Neural progenitor cell (in vitro differentiated cells): ENCODE measurements at regions not wholly inside any gene's neighbourhood (a gene's known extent, or its start where the extent isn't known, plus 50 kb on each side); places are given as distances from the start of the nearest gene placed in this dataset.

Experiments
- CTCF ChIP-seq: fragments of 200-600 bp; sonication (generic); IDR thresholded peaks from 2 replicates; pipeline ENCODE4 v1.5.1; 2017; ENCODE audit warnings: antibody characterized with exemption, mild to moderate bottlenecking
- EZH2 ChIP-seq: fragments of 200-600 bp; sonication (generic); IDR thresholded peaks from 2 replicates; pipeline ENCODE4 v1.6.1; 2017; ENCODE audit warnings: antibody characterized with exemption, mild to moderate bottlenecking, moderate library complexity
- EZH2phosphoT487 ChIP-seq: fragments of 200-600 bp; sonication (generic); IDR thresholded peaks from 2 replicates; pipeline ENCODE4 v1.6.1; 2017; ENCODE audit warnings: antibody characterized with exemption

DNA sequence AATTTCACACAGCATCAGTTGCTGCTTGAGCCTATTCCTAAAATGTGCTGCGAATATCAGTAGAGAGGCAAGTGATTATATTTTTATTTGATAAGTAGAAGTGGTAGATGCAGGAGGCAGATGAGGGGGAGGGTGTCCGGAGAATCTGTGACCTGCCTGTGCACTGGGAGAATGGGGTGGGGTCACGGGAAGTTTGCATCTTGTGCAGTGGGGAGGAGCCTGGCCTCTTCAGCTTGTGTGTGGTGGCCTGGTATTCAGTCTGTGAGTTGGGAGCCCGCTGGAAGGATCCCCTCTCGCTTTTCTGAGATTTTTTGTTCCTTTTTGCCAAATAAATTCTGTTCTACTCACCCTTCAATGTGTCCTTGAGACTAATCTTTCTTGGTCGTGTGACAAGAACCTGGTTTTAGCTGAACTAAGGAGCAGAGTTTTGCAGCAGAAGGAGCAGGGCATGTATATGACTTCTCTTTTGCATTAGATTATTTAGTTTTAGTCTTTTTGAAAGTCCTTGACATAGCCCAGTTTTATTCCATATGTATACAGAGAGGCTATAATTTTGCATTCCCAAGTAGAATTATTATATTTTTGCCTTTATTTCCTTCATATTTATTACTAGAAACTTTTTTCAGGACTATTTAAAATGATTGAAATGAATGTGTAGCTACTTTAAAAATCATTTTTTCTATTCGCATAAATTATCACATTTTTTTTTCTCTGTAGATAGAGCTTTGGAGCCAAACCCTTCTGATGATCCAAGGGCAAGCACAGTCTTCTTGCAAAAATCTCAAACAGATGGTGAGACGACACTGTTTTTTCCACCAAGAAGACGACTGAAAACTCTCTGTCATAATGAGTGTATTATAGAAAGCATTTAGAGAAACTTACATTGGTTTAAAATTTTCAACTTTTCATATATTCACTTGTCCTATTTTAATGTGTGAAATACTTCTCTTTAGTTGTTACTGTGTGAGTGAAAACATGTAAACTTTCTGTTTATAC is 1257.2 kb downstream of the UQCRFS1 start:
- TF ChIP-seq CTCF = no peak
- TF ChIP-seq EZH2 = no peak
- TF ChIP-seq EZH2phosphoT487 = no peak
